HG03565 (cell line): ENCODE measurements at regions not wholly inside any gene's neighbourhood (a gene's known extent, or its start where the extent isn't known, plus 50 kb on each side); places are given as distances from the start of the nearest gene placed in this dataset.

Experiments
- ATAC-seq: cut with Tn5 transposase; IDR thresholded peaks from one replicate; pipeline ENCODE4 v1.9.1; 2021; ENCODE audit warnings: mild to moderate bottlenecking, moderate library complexity; ENCODE audit not compliant: unreplicated experiment

DNA sequence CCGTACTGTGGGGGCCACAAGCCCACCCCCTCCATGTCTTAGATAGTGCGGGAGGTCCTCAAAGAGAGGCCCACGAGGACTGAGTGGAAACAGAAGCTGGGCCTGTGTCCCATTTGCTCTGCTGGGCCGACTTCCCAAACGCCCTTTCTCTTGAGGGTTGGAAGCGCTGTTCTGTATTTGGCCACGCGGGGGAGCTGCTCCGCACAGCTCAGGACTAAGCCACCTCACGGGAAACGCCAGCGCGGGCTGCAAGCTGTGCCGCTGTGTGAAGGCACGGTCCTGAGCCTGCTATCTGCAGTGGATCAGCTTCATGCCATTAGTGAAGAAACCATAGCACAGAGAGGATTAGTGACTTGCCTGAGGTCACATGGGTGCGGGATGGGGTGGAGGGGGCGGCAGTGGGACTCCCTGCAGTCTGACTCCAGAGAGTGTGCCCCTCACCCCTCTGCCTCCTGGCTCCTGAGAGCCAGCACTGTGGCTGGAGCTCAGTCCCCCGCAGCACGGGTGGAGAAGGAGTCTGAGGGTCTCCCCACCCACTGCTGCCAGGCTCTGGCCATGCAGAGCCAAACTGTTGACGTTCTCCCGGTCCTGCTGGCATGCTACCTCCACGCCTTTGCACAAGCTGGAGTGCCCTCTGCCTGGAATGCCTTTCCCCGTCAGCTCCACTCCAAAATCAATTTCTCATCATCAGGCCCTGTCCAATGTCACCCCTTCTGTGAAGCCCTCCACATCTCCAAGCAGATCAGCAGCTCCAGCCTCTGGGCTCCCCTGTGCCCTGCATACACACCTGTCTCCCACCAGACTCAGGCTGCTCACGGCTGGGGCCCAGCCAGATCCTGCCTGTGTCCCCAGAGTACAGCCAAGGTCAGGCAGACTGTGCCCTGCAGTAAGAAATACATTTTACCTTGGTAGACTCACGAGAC, 51.5 kb upstream of the LRRC32 start:
- peak; percentile 57 for ATAC-seq

DNA sequence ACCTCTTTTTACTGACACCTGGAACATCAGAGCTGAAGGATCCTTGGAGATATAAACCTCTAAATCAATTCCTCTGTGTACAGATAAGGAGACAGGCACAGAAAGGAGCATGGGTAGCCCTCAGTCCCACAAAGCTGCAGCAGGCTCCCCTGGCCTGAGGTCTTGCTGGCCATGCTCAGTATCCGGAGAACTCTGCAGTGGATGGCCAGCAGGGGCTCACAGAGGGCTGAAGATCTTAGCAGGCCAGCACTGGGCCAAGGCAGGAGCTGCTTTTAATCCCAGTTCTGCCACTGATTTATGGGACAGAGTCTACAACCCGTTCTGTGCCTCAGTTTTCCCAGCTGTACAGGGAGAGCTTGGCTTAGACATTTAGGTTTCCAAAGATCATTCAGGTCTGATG, 52.6 kb upstream of the LRRC32 start:
- no peak for ATAC-seq

DNA sequence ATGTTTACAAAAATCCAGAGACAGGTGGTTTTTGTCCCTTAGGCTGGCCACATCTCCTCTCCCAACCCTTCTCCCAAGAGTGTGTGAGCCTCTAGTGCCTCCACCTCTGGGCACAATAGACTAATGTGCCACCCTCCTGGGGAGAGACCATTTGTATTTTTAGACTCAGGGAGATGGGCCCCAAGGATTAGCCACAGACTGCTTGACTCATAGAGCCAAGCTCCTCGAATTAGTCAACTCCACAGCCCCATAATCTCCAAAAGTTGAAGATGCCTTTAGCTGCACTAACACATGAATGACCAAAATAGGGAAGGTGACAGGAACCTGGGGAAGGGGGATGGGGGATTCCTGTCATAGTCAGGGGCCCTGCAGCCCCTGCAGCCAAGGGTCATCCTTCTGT, 53.0 kb upstream of the LRRC32 start:
- no peak for ATAC-seq

DNA sequence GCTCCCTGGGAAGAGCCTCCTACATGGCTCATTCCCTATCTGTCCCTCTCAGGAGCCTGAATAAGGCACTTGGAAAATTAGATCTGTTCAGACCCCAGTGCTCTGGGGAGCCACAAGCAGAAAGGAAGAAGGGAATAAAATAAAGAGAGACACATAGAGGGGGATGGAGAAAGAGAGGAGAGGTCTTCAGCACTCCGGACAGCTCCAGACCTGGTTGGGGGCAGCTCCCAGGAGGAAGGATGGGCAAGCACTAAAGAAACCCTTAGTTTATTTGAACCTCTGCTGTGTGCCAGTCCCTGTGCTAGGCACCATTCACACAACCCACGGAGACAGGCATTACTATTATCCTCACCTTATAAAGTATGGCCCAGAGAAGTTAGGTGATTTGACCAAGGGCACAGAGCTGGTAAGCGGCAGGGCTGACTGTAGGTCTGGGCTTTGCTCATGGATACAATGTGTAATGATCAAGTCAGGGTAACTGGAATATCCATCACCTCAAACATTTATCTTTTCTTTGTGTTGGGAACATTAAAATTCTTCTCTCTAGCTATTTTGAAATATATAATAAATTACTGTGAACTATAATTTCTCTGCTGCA, 53.7 kb upstream of the LRRC32 start:
- ATAC-seq: no peak

DNA sequence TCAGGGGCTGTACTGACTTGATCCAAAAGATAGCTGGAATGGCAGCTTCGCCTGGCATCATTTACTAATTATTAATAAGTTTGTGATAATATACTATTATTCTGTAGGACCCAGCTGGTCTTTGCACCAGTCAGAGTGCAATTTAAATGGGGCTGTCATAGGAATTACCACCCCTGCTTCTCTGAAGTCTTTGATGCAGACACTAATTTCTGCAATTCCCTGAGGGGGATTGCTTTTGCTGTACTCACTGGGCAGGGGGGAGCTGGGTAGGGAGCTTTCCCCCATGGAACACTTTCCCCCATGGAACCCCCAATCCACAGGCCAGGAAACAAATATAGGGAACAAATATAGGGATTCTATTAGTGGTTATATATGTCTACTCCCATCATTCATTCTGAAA, 54.9 kb upstream of the TSKU start:
- ATAC-seq: no peak

DNA sequence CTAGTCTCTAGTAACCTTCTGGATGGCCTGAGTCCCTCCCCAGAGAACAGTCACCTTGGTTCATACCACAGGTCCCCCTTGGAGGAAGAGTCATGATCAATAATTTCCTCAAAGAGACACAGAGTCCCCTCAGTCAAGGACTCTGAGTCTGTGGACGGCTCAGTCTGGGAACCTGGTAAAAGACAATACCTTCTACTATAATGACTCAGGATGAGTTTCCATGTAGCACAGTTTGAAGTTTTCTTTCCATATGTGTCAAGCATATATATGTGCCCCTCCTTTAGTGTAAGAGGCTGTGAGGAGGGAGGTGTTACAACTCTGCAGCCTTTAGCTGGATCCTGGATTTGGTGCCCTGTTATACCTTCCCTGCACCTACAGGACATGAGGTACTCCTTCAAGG, 54.4 kb upstream of the TSKU start:
- ATAC-seq: no peak

DNA sequence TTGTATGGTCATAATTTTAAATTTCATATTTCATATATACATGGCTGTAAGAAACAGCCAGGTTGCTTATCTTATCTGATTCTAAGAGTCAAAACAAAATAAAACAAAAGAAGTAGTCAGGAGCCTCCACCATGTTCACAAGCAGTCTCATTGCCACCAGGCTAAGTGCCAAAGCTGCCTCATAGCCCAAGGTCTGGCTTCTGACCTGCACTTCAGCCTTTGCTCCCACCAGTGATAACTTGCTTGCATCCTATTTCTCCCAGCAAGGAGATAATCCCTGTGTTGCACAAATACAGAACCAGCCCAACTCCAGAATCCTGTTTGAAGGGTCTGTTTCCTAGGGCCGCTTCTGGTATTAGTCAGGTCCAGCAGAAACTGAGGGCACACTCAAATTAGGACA, 53.9 kb upstream of the TSKU start:
- no peak for ATAC-seq

DNA sequence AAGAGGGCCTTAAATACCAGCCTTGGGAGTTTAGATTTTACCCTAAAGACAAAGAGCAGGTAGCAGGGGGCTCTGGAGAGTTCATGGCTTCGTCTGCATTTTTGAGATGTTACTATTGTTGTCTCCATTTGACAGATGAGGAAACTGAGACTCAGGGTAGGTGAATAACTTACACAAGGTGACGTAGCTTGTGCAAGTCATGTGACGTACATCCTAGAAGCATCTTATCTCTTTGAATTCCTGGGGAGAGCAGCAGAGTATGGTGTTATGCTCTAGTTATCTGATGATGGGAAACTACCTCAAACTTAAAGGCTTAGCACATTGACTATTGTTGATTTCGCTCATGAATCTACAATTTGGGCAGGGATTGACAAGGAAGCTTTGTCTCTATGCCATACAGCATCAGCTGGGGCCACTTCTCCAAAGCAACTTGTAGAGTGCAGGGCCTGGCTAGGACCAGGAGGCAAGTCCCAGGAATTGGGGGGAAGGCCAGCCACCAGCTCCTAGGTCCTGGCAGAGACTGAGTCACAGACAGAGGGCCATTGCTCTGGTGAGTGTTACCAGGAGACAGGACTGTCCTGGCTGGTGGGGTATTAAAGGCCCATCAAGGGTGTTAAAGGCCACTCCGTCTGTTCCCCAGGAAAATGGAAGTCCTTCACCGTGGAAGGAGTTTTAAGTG, 52.1 kb upstream of the TSKU start:
- ATAC-seq: no peak

DNA sequence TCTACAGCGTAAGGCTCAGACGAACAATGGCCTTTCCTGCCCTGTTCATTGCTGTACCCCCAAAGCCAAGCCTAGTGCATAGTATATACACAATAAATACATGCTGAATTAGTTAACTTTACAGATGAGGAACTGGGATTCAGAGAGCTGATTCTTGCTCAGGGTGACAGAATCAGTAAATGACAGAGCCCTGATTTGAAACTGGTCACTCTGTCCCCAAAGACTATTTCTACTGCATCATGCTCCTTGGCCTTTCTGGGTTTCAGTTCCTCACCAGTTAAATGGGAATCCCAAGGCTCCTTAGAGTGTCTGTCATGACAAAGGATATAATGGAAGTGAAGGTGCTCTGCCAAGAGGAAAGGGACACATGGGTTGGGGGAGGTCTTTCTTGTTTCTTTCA, 50.5 kb upstream of the TSKU start:
- ATAC-seq: no peak
